Dendritic cell treated with granulocyte-macrophage colony-stimulating factor and Interleukin-4, amounts not matched to agents 40 ng/mL and 50 ng/mL, for 4 days (primary cell): ENCODE measurements at regions not wholly inside any gene's neighbourhood (a gene's known extent, or its start where the extent isn't known, plus 50 kb on each side); places are given as distances from the start of the nearest gene placed in this dataset.

Experiments used
- H3K27ac Mint-ChIP-seq: one replicate; pipeline ENCODE4 v1.8.0; 2022; ENCODE audit warnings: mild to moderate bottlenecking, mixed read lengths
- H3K27me3 Mint-ChIP-seq: one replicate; pipeline ENCODE4 v1.8.0; 2022; ENCODE audit warnings: mild to moderate bottlenecking, mixed read lengths
- H3K36me3 Mint-ChIP-seq: one replicate; pipeline ENCODE4 v1.8.0; 2022; ENCODE audit warnings: low read depth, mixed read lengths
- H3K4me1 Mint-ChIP-seq: one replicate; pipeline ENCODE4 v1.8.0; 2022; ENCODE audit warnings: low read depth, mixed read lengths
- H3K4me3 Mint-ChIP-seq: one replicate; pipeline ENCODE4 v1.8.0; 2022; ENCODE audit warnings: mild to moderate bottlenecking, moderate library complexity, mixed read lengths
- H3K9me3 Mint-ChIP-seq: one replicate; pipeline ENCODE4 v1.8.0; 2022; ENCODE audit warnings: mixed read lengths
- intact Hi-C: fragments of 100-400 bp; cut with micrococcal nuclease; formaldehyde crosslinking; loops from one replicate; pipeline ENCODE4 v1.15.0; 2022

- H3K36me3 Mint-ChIP-seq: no peaks in the 10 kb centered on the region
- no peak overlapping the region for H3K27ac Mint-ChIP-seq
- H3K4me1 Mint-ChIP-seq: no peaks in the 10 kb centered on the region
- no peaks in the 10 kb centered on the region for H3K9me3 Mint-ChIP-seq
- no peaks in the 10 kb centered on the region for H3K27me3 Mint-ChIP-seq
- H3K4me3 Mint-ChIP-seq: no peak overlapping the region
- intact Hi-C loops: no loop called here
These were observed 329.1 kb downstream of the SAMD5 start for GRCh38 chr6:147837540-147837939.

GRCh38 chr6:147839708-147840610, 331.5 kb downstream of the SAMD5 start:
- no peak overlapping the region for H3K4me3 Mint-ChIP-seq
- H3K36me3 Mint-ChIP-seq: no peaks in the 10 kb centered on the region
- peaks cover 9% of the 10 kb centered on the region for H3K9me3 Mint-ChIP-seq
- H3K27ac Mint-ChIP-seq: no peak overlapping the region
- no peaks in the 10 kb centered on the region for H3K4me1 Mint-ChIP-seq
- no peaks in the 10 kb centered on the region for H3K27me3 Mint-ChIP-seq
- intact Hi-C loops: no loop called here

- Mint-ChIP-seq H3K36me3 (no peaks in the 10 kb centered on the region), H3K4me3 (no peak overlapping the region), H3K27ac (no peak overlapping the region), H3K9me3 (peaks cover 9% of the 10 kb centered on the region), H3K4me1 (no peaks in the 10 kb centered on the region), H3K27me3 (no peaks in the 10 kb centered on the region)
- intact Hi-C loops: no loop called here
These were observed 333.2 kb downstream of the SAMD5 start for GRCh38 chr6:147841547-147842148.

- Mint-ChIP-seq H3K9me3 (no peaks in the 10 kb centered on the region), H3K4me3 (no peak overlapping the region), H3K36me3 (no peaks in the 10 kb centered on the region), H3K27ac (no peak overlapping the region), H3K27me3 (no peaks in the 10 kb centered on the region), H3K4me1 (no peaks in the 10 kb centered on the region)
- intact Hi-C loops: no loop called here
These were observed 341.2 kb downstream of the SAMD5 start for GRCh38 chr6:147849401-147850330.

- Mint-ChIP-seq H3K4me3 (no peak overlapping the region), H3K27me3 (no peaks in the 10 kb centered on the region), H3K27ac (no peak overlapping the region), H3K9me3 (no peaks in the 10 kb centered on the region), H3K4me1 (no peaks in the 10 kb centered on the region), H3K36me3 (no peaks in the 10 kb centered on the region)
- intact Hi-C loops: no loop called here
These were observed 344.3 kb downstream of the SAMD5 start for GRCh38 chr6:147852772-147853171.

GRCh38 chr6:147853574-147853973, 345.1 kb downstream of the SAMD5 start:
- no peaks in the 10 kb centered on the region for H3K36me3 Mint-ChIP-seq
- intact Hi-C loops: no loop called here
- H3K9me3 Mint-ChIP-seq: no peaks in the 10 kb centered on the region
- H3K27me3 Mint-ChIP-seq: no peaks in the 10 kb centered on the region
- no peak overlapping the region for H3K27ac Mint-ChIP-seq
- no peaks in the 10 kb centered on the region for H3K4me1 Mint-ChIP-seq
- no peak overlapping the region for H3K4me3 Mint-ChIP-seq

- Mint-ChIP-seq H3K36me3 (no peaks in the 10 kb centered on the region), H3K4me1 (no peaks in the 10 kb centered on the region), H3K4me3 (no peak overlapping the region), H3K27ac (no peak overlapping the region), H3K27me3 (no peaks in the 10 kb centered on the region), H3K9me3 (no peaks in the 10 kb centered on the region)
- intact Hi-C loops: no loop called here
These were observed 347.5 kb downstream of the SAMD5 start for GRCh38 chr6:147855803-147856482.

GRCh38 chr6:147856687-147857086, 348.2 kb downstream of the SAMD5 start:
- Mint-ChIP-seq H3K9me3 (no peaks in the 10 kb centered on the region), H3K4me3 (no peak overlapping the region), H3K27me3 (no peaks in the 10 kb centered on the region), H3K4me1 (no peaks in the 10 kb centered on the region), H3K36me3 (no peaks in the 10 kb centered on the region), H3K27ac (no peak overlapping the region)
- intact Hi-C loops: no loop called here

- no peak overlapping the region for H3K27ac Mint-ChIP-seq
- intact Hi-C loops: no loop called here
- H3K4me1 Mint-ChIP-seq: no peaks in the 10 kb centered on the region
- no peak overlapping the region for H3K4me3 Mint-ChIP-seq
- no peaks in the 10 kb centered on the region for H3K9me3 Mint-ChIP-seq
- no peaks in the 10 kb centered on the region for H3K36me3 Mint-ChIP-seq
- H3K27me3 Mint-ChIP-seq: no peaks in the 10 kb centered on the region
These were observed 349.9 kb downstream of the SAMD5 start for GRCh38 chr6:147858421-147858820.

- intact Hi-C loops: no loop called here
- H3K4me1 Mint-ChIP-seq: no peaks in the 10 kb centered on the region
- H3K36me3 Mint-ChIP-seq: no peaks in the 10 kb centered on the region
- H3K27ac Mint-ChIP-seq: no peak overlapping the region
- no peaks in the 10 kb centered on the region for H3K27me3 Mint-ChIP-seq
- H3K9me3 Mint-ChIP-seq: no peaks in the 10 kb centered on the region
- no peak overlapping the region for H3K4me3 Mint-ChIP-seq
These were observed 350.6 kb downstream of the SAMD5 start for GRCh38 chr6:147859071-147859470.

GRCh38 chr6:147861696-147862095, 353.2 kb downstream of the SAMD5 start:
- Mint-ChIP-seq H3K27me3 (no peaks in the 10 kb centered on the region), H3K36me3 (no peaks in the 10 kb centered on the region), H3K4me3 (no peak overlapping the region), H3K4me1 (no peaks in the 10 kb centered on the region), H3K9me3 (no peaks in the 10 kb centered on the region), H3K27ac (no peak overlapping the region)
- intact Hi-C loops: no loop called here

- Mint-ChIP-seq H3K4me1 (no peaks in the 10 kb centered on the region), H3K36me3 (no peaks in the 10 kb centered on the region), H3K27me3 (no peaks in the 10 kb centered on the region), H3K4me3 (no peak overlapping the region), H3K9me3 (no peaks in the 10 kb centered on the region), H3K27ac (no peak overlapping the region)
- intact Hi-C loops: no loop called here
These were observed 359.1 kb downstream of the SAMD5 start for GRCh38 chr6:147867433-147868226.
